Activated CD4-positive, alpha-beta memory T cell treated with anti-CD3 and anti-CD28 coated beads, Interleukin-2, amount 10 ng/mL, durations not matched to agents 7 days and 5 days (primary cell): ENCODE measurements at regions not wholly inside any gene's neighbourhood (a gene's known extent, or its start where the extent isn't known, plus 50 kb on each side); places are given as distances from the start of the nearest gene placed in this dataset.

Experiments used
- CTCF ChIA-PET: fragments of 350-600 bp; sonication (Branson Sonifier 250); formaldehyde crosslinking; loops from one replicate; lab custom pipeline; 2021; ENCODE audit warnings: antibody characterized with exemption, inconsistent platforms; lab: Charles Lee
- POLR2A ChIA-PET: fragments of 350-600 bp; sonication (Branson Sonifier 250); formaldehyde crosslinking; loops from one replicate; lab custom pipeline; 2021; ENCODE audit warnings: antibody characterized with exemption; lab: Charles Lee
- DNase-seq: peaks from one replicate; pipeline ENCODE4 v3.0.0-alpha.2; 2020
- H3K27ac Mint-ChIP-seq: one replicate; pipeline ENCODE4 v1.8.0; 2021; ENCODE audit warnings: mild to moderate bottlenecking, mixed read lengths
- H3K27me3 Mint-ChIP-seq: one replicate; pipeline ENCODE4 v1.8.0; 2021; ENCODE audit warnings: mixed read lengths
- H3K36me3 Mint-ChIP-seq: one replicate; pipeline ENCODE4 v1.8.0; 2021; ENCODE audit warnings: low read depth, mixed read lengths
- H3K4me1 Mint-ChIP-seq: one replicate; pipeline ENCODE4 v1.8.0; 2021; ENCODE audit warnings: mixed read lengths
- H3K4me3 Mint-ChIP-seq: one replicate; pipeline ENCODE4 v1.8.0; 2021; ENCODE audit warnings: mild to moderate bottlenecking, mixed read lengths
- H3K9me3 Mint-ChIP-seq: one replicate; pipeline ENCODE4 v1.8.0; 2021; ENCODE audit warnings: mixed read lengths

GRCh38 chr4:147309434-147309833, 171.5 kb upstream of the EDNRA start:
- no peaks in the 10 kb centered on the region for H3K9me3 Mint-ChIP-seq
- ChIA-PET POLR2A (no interaction called here), CTCF (no interaction called here)
- no peaks in the 10 kb centered on the region for H3K27me3 Mint-ChIP-seq
- no peak for DNase-seq
- no peaks in the 10 kb centered on the region for H3K36me3 Mint-ChIP-seq
- no peaks in the 10 kb centered on the region for H3K4me1 Mint-ChIP-seq
- H3K4me3 Mint-ChIP-seq, result no peak overlapping the region
- H3K27ac Mint-ChIP-seq, result no peak overlapping the region

GRCh38 chr4:147310312-147310711, 170.6 kb upstream of the EDNRA start:
- Mint-ChIP-seq H3K4me3 (no peak overlapping the region), H3K27me3 (no peaks in the 10 kb centered on the region), H3K9me3 (no peaks in the 10 kb centered on the region), H3K4me1 (no peaks in the 10 kb centered on the region), H3K36me3 (no peaks in the 10 kb centered on the region), H3K27ac (no peak overlapping the region)
- DNase-seq, result no peak
- POLR2A ChIA-PET, result no interaction called here
- CTCF ChIA-PET, result no interaction called here

- DNase-seq, result no peak
- Mint-ChIP-seq H3K36me3 (no peaks in the 10 kb centered on the region), H3K4me3 (no peak overlapping the region), H3K9me3 (no peaks in the 10 kb centered on the region), H3K4me1 (no peaks in the 10 kb centered on the region), H3K27ac (no peak overlapping the region), H3K27me3 (no peaks in the 10 kb centered on the region)
- ChIA-PET POLR2A (no interaction called here), CTCF (no interaction called here)
These were observed 168.9 kb upstream of the EDNRA start for GRCh38 chr4:147311956-147312355.

GRCh38 chr4:147312376-147313046, 168.4 kb upstream of the EDNRA start:
- no peaks in the 10 kb centered on the region for H3K9me3 Mint-ChIP-seq
- H3K27me3 Mint-ChIP-seq, result no peaks in the 10 kb centered on the region
- H3K27ac Mint-ChIP-seq, result no peak overlapping the region
- no peak for DNase-seq
- ChIA-PET POLR2A (no interaction called here), CTCF (no interaction called here)
- no peaks in the 10 kb centered on the region for H3K36me3 Mint-ChIP-seq
- no peak overlapping the region for H3K4me3 Mint-ChIP-seq
- no peaks in the 10 kb centered on the region for H3K4me1 Mint-ChIP-seq

GRCh38 chr4:147313108-147313507, 167.8 kb upstream of the EDNRA start:
- Mint-ChIP-seq H3K27me3 (no peaks in the 10 kb centered on the region), H3K27ac (no peak overlapping the region), H3K9me3 (no peaks in the 10 kb centered on the region), H3K4me1 (no peaks in the 10 kb centered on the region), H3K36me3 (no peaks in the 10 kb centered on the region), H3K4me3 (no peak overlapping the region)
- POLR2A ChIA-PET, result no interaction called here
- CTCF ChIA-PET, result no interaction called here
- no peak for DNase-seq

- H3K36me3 Mint-ChIP-seq, result no peaks in the 10 kb centered on the region
- ChIA-PET CTCF (no interaction called here), POLR2A (no interaction called here)
- DNase-seq, result no peak
- H3K27ac Mint-ChIP-seq, result no peak overlapping the region
- no peak overlapping the region for H3K4me3 Mint-ChIP-seq
- H3K4me1 Mint-ChIP-seq, result no peaks in the 10 kb centered on the region
- no peaks in the 10 kb centered on the region for H3K9me3 Mint-ChIP-seq
- no peaks in the 10 kb centered on the region for H3K27me3 Mint-ChIP-seq
These were observed 162.3 kb upstream of the EDNRA start for GRCh38 chr4:147318586-147318985.

GRCh38 chr4:147325571-147325981, 155.3 kb upstream of the EDNRA start:
- POLR2A ChIA-PET, result no interaction called here
- Mint-ChIP-seq H3K36me3 (no peaks in the 10 kb centered on the region), H3K9me3 (no peaks in the 10 kb centered on the region), H3K4me1 (no peaks in the 10 kb centered on the region), H3K27me3 (no peaks in the 10 kb centered on the region), H3K27ac (no peak overlapping the region), H3K4me3 (no peak overlapping the region)
- no peak for DNase-seq
- CTCF ChIA-PET, result no interaction called here

- no peaks in the 10 kb centered on the region for H3K9me3 Mint-ChIP-seq
- no peak overlapping the region for H3K4me3 Mint-ChIP-seq
- H3K27ac Mint-ChIP-seq, result no peak overlapping the region
- H3K27me3 Mint-ChIP-seq, result no peaks in the 10 kb centered on the region
- no peak for DNase-seq
- H3K4me1 Mint-ChIP-seq, result no peaks in the 10 kb centered on the region
- ChIA-PET POLR2A (no interaction called here), CTCF (no interaction called here)
- no peaks in the 10 kb centered on the region for H3K36me3 Mint-ChIP-seq
These were observed 154.3 kb upstream of the EDNRA start for GRCh38 chr4:147326591-147326990.

GRCh38 chr4:147327322-147327721, 153.6 kb upstream of the EDNRA start:
- no peaks in the 10 kb centered on the region for H3K9me3 Mint-ChIP-seq
- no peaks in the 10 kb centered on the region for H3K4me1 Mint-ChIP-seq
- no peak overlapping the region for H3K4me3 Mint-ChIP-seq
- no peaks in the 10 kb centered on the region for H3K27me3 Mint-ChIP-seq
- no peaks in the 10 kb centered on the region for H3K36me3 Mint-ChIP-seq
- ChIA-PET POLR2A (no interaction called here), CTCF (no interaction called here)
- no peak overlapping the region for H3K27ac Mint-ChIP-seq
- no peak for DNase-seq

GRCh38 chr4:147328189-147328588, 152.7 kb upstream of the EDNRA start:
- Mint-ChIP-seq H3K9me3 (no peaks in the 10 kb centered on the region), H3K4me1 (no peaks in the 10 kb centered on the region), H3K36me3 (no peaks in the 10 kb centered on the region), H3K4me3 (no peak overlapping the region), H3K27me3 (no peaks in the 10 kb centered on the region), H3K27ac (no peak overlapping the region)
- no peak for DNase-seq
- CTCF ChIA-PET, result no interaction called here
- POLR2A ChIA-PET, result no interaction called here

GRCh38 chr4:147328756-147329446, 152.0 kb upstream of the EDNRA start:
- no peak for DNase-seq
- H3K4me3 Mint-ChIP-seq, result no peak overlapping the region
- ChIA-PET CTCF (no interaction called here), POLR2A (no interaction called here)
- no peaks in the 10 kb centered on the region for H3K9me3 Mint-ChIP-seq
- H3K27ac Mint-ChIP-seq, result no peak overlapping the region
- no peaks in the 10 kb centered on the region for H3K4me1 Mint-ChIP-seq
- no peaks in the 10 kb centered on the region for H3K36me3 Mint-ChIP-seq
- no peaks in the 10 kb centered on the region for H3K27me3 Mint-ChIP-seq

- ChIA-PET CTCF (no interaction called here), POLR2A (no interaction called here)
- Mint-ChIP-seq H3K9me3 (no peaks in the 10 kb centered on the region), H3K27ac (no peak overlapping the region), H3K4me3 (no peak overlapping the region), H3K36me3 (no peaks in the 10 kb centered on the region), H3K27me3 (no peaks in the 10 kb centered on the region), H3K4me1 (no peaks in the 10 kb centered on the region)
- no peak for DNase-seq
These were observed 148.8 kb upstream of the EDNRA start for GRCh38 chr4:147332091-147332490.

GRCh38 chr4:147334478-147334877, 146.4 kb upstream of the EDNRA start:
- DNase-seq, result no peak
- Mint-ChIP-seq H3K9me3 (no peaks in the 10 kb centered on the region), H3K4me3 (no peak overlapping the region), H3K36me3 (no peaks in the 10 kb centered on the region), H3K27me3 (no peaks in the 10 kb centered on the region), H3K27ac (no peak overlapping the region), H3K4me1 (no peaks in the 10 kb centered on the region)
- POLR2A ChIA-PET, result interaction anchor here (0.6 kb wide), 1 partner anchor 1836 kb away, joined by 3 read pairs; no protein-coding TSS in a partner anchor
- CTCF ChIA-PET, result no interaction called here

GRCh38 chr4:147335183-147335582, 145.7 kb upstream of the EDNRA start:
- POLR2A ChIA-PET, result no interaction called here
- Mint-ChIP-seq H3K4me3 (no peak overlapping the region), H3K36me3 (no peaks in the 10 kb centered on the region), H3K27me3 (no peaks in the 10 kb centered on the region), H3K9me3 (no peaks in the 10 kb centered on the region), H3K27ac (no peak overlapping the region), H3K4me1 (no peaks in the 10 kb centered on the region)
- CTCF ChIA-PET, result no interaction called here
- no peak for DNase-seq
